ENCODE measurements at regions not wholly inside any gene's neighbourhood (a gene's known extent, or its start where the extent isn't known, plus 50 kb on each side); places are given as distances from the start of the nearest gene placed in this dataset.
A peak's percentile ranks its signal among the peaks of the same experiment; 100 is the strongest.

GRCh38 chr13:106129273-106129672, 406.2 kb downstream of the EFNB2 start:
- TF ChIP-seq CTCF (IDR thresholded peaks at IDR 0.05; ENCODE audit: insufficient read depth, low read length, severe bottlenecking) = no peak
- peak; percentile 77 for DNase-seq (ENCODE audit: low read depth)
- no peak for FAIRE-seq

GRCh38 chr13:106122234-106122633, 413.2 kb downstream of the EFNB2 start:
- Histone ChIP-seq H3K36me3 (ENCODE audit: control insufficient read depth, insufficient read depth, low read length) (no peaks in the 10 kb centered on the region), H3K27me3 (ENCODE audit: control insufficient read depth, insufficient read depth, low read length) (no peaks in the 10 kb centered on the region), H3K4me3 (ENCODE audit: low read depth, low read length) (no peak overlapping the region)
- no peak for FAIRE-seq
- DNase-seq (ENCODE audit: low read depth) = no peak
- no peak for TF ChIP-seq CTCF (IDR thresholded peaks at IDR 0.05; ENCODE audit: insufficient read depth, low read length, severe bottlenecking)

More at GRCh38 chr13:106129273-106129672, 406.2 kb downstream of the EFNB2 start:
- no peaks in the 10 kb centered on the region for H3K36me3 ChIP-seq (ENCODE audit: control insufficient read depth, insufficient read depth, low read length)
- H3K4me3 ChIP-seq (ENCODE audit: low read depth, low read length) = no peak overlapping the region
- no peaks in the 10 kb centered on the region for H3K27me3 ChIP-seq (ENCODE audit: control insufficient read depth, insufficient read depth, low read length)

GRCh38 chr13:106121173-106121754, 414.2 kb downstream of the EFNB2 start:
- Histone ChIP-seq H3K36me3 (ENCODE audit: control insufficient read depth, insufficient read depth, low read length) (no peaks in the 10 kb centered on the region), H3K4me3 (ENCODE audit: low read depth, low read length) (no peak overlapping the region), H3K27me3 (ENCODE audit: control insufficient read depth, insufficient read depth, low read length) (no peaks in the 10 kb centered on the region)
- FAIRE-seq (no peak), DNase-seq (ENCODE audit: low read depth) (peak; percentile 42)
- no peak for TF ChIP-seq CTCF (IDR thresholded peaks at IDR 0.05; ENCODE audit: insufficient read depth, low read length, severe bottlenecking)

GRCh38 chr13:106118996-106119395, 416.5 kb downstream of the EFNB2 start:
- FAIRE-seq (no peak), DNase-seq (ENCODE audit: low read depth) (no peak)
- Histone ChIP-seq H3K4me3 (ENCODE audit: low read depth, low read length) (no peak overlapping the region), H3K36me3 (ENCODE audit: control insufficient read depth, insufficient read depth, low read length) (no peaks in the 10 kb centered on the region), H3K27me3 (ENCODE audit: control insufficient read depth, insufficient read depth, low read length) (no peaks in the 10 kb centered on the region)
- TF ChIP-seq CTCF (IDR thresholded peaks at IDR 0.05; ENCODE audit: insufficient read depth, low read length, severe bottlenecking) = no peak

GRCh38 chr13:106118050-106118449, 417.4 kb downstream of the EFNB2 start:
- no peaks in the 10 kb centered on the region for H3K27me3 ChIP-seq (ENCODE audit: control insufficient read depth, insufficient read depth, low read length)
- no peaks in the 10 kb centered on the region for H3K36me3 ChIP-seq (ENCODE audit: control insufficient read depth, insufficient read depth, low read length)
- TF ChIP-seq CTCF (IDR thresholded peaks at IDR 0.05; ENCODE audit: insufficient read depth, low read length, severe bottlenecking) = no peak
- FAIRE-seq (no peak), DNase-seq (ENCODE audit: low read depth) (peak; percentile 43)
- H3K4me3 ChIP-seq (ENCODE audit: low read depth, low read length) = no peak overlapping the region

- FAIRE-seq = no peak
- no peaks in the 10 kb centered on the region for H3K27me3 ChIP-seq (ENCODE audit: control insufficient read depth, insufficient read depth, low read length)
- H3K4me3 ChIP-seq (ENCODE audit: low read depth, low read length) = no peak overlapping the region
- TF ChIP-seq CTCF (IDR thresholded peaks at IDR 0.05; ENCODE audit: insufficient read depth, low read length, severe bottlenecking) = no peak
- no peak for DNase-seq (ENCODE audit: low read depth)
- no peaks in the 10 kb centered on the region for H3K36me3 ChIP-seq (ENCODE audit: control insufficient read depth, insufficient read depth, low read length)
Measured at GRCh38 chr13:106117640-106118039, 417.8 kb downstream of the EFNB2 start.
